ENCODE measurements at regions not wholly inside any gene's neighbourhood (a gene's known extent, or its start where the extent isn't known, plus 50 kb on each side); places are given as distances from the start of the nearest gene placed in this dataset.

DNA sequence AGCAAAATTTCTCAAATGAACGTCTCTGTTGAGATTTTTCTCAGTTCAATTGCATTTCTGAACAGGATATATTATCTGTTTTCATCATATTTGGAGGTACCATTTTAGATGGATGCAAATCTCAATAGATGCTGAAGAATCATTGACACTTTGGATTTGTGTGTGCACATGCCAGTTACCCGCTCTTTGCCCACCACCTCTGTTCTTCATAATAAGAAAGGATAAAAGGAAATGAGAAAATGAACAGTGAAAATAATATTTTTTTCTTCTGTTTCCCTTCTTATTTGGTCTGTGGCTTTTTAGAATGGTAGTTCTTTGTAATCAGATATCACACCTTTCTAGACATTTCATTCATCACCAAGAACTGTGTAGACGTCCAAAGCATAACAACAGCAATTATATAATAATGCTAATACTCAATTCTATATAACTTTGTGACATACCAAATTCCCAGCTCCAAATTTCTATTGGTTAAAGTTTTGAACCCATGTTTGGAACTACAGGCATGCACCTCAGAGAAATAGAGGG is 256.7 kb upstream of the SATB1 start:
- H3K4me1 ChIP-seq (ENCODE audit: insufficient read depth), result no peaks in the 10 kb centered on the region
- intact Hi-C loops (cut with DNase I), result no loop called here
- TF ChIP-seq EP300 (IDR thresholded peaks at IDR 0.05) (no peak), CTCF (IDR thresholded peaks at IDR 0.05) (no peak), POLR2A (IDR thresholded peaks at IDR 0.05) (no peak)
- no peak overlapping the region for H3K4me3 ChIP-seq
- no peak overlapping the region for H3K27ac ChIP-seq
- H3K36me3 ChIP-seq, result no peaks in the 10 kb centered on the region
- no peaks in the 10 kb centered on the region for H3K9me3 ChIP-seq
- no peak for DNase-seq
- 73 to 77% (median 74%) methylated on average over 3 of the region's 3 CpGs for WGBS, 3 donors
- H3K27me3 ChIP-seq, result no peaks in the 10 kb centered on the region

- TF ChIP-seq EP300 (IDR thresholded peaks at IDR 0.05) (no peak), POLR2A (IDR thresholded peaks at IDR 0.05) (no peak), CTCF (IDR thresholded peaks at IDR 0.05) (no peak)
- 18 to 38% (median 24%) methylated on average over 3 of the region's 3 CpGs for WGBS, 3 donors
- H3K27ac ChIP-seq, result no peak overlapping the region
- H3K4me1 ChIP-seq (ENCODE audit: insufficient read depth), result no peaks in the 10 kb centered on the region
- no peak for DNase-seq
- intact Hi-C loops (cut with DNase I), result no loop called here
- no peaks in the 10 kb centered on the region for H3K36me3 ChIP-seq
- H3K27me3 ChIP-seq, result no peaks in the 10 kb centered on the region
- H3K9me3 ChIP-seq, result no peaks in the 10 kb centered on the region
- H3K4me3 ChIP-seq, result no peak overlapping the region
Measured at GRCh38 chr3:18680758-18681157, 255.6 kb upstream of the SATB1 start.

GRCh38 chr3:18679238-18679637 is 254.1 kb upstream of the SATB1 start:
- H3K4me1 ChIP-seq (ENCODE audit: insufficient read depth), result no peaks in the 10 kb centered on the region
- TF ChIP-seq CTCF (IDR thresholded peaks at IDR 0.05), result no peak
- TF ChIP-seq EP300 (IDR thresholded peaks at IDR 0.05), result no peak
- TF ChIP-seq POLR2A (IDR thresholded peaks at IDR 0.05), result no peak
- H3K27me3 ChIP-seq, result no peaks in the 10 kb centered on the region
- H3K27ac ChIP-seq, result no peak overlapping the region
- no peaks in the 10 kb centered on the region for H3K9me3 ChIP-seq
- intact Hi-C loops (cut with DNase I), result no loop called here
- no peaks in the 10 kb centered on the region for H3K36me3 ChIP-seq
- no peak for DNase-seq
- WGBS, 3 donors, result 64 to 70% (median 65%) methylated on average over 4 of the region's 4 CpGs
- no peak overlapping the region for H3K4me3 ChIP-seq

GRCh38 chr3:18675197-18675596 is 250.1 kb upstream of the SATB1 start:
- intact Hi-C loops (cut with DNase I), result no loop called here
- no peak for TF ChIP-seq EP300 (IDR thresholded peaks at IDR 0.05)

DNA sequence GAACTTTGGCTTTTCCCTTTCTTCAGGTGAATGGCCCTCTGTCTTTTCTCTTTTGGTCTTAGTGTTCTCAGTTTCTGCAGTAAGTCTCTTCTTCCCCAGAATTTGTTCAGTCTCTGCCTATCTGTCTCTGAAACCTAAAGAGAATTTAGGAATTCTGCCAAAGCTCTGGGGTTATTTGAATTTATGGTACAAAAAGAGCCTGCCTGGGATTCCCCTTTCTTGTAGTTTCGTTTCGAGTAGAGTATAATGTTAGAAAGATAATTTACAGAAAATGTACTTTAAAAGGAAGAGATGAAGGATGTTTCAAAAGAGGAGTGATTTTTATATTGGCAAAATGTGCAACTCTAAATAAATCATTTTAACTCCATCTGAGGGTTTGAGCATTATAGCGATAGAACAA is 247.4 kb upstream of the SATB1 start:
- no peak overlapping the region for H3K27ac ChIP-seq
- intact Hi-C loops (cut with DNase I), result no loop called here
- no peaks in the 10 kb centered on the region for H3K9me3 ChIP-seq
- TF ChIP-seq EP300 (IDR thresholded peaks at IDR 0.05), result no peak
- no peak for TF ChIP-seq CTCF (IDR thresholded peaks at IDR 0.05)
- no peak for TF ChIP-seq POLR2A (IDR thresholded peaks at IDR 0.05)
- H3K4me3 ChIP-seq, result no peak overlapping the region
- H3K36me3 ChIP-seq, result no peaks in the 10 kb centered on the region
- H3K27me3 ChIP-seq, result no peaks in the 10 kb centered on the region
- 28 to 38% (median 35%) methylated on average over 3 of the region's 3 CpGs for WGBS, 3 donors
- no peak for DNase-seq
- no peaks in the 10 kb centered on the region for H3K4me1 ChIP-seq (ENCODE audit: insufficient read depth)

More at GRCh38 chr3:18675197-18675596, 250.1 kb upstream of the SATB1 start:
- Histone ChIP-seq H3K4me3 (no peak overlapping the region), H3K27me3 (no peaks in the 10 kb centered on the region), H3K27ac (no peak overlapping the region), H3K4me1 (ENCODE audit: insufficient read depth) (no peaks in the 10 kb centered on the region), H3K36me3 (no peaks in the 10 kb centered on the region), H3K9me3 (no peaks in the 10 kb centered on the region)
- no peak for DNase-seq

All from ovary (tissue), 7 donors.